GM10266 (cell line): ENCODE measurements at regions not wholly inside any gene's neighbourhood (a gene's known extent, or its start where the extent isn't known, plus 50 kb on each side); places are given as distances from the start of the nearest gene placed in this dataset.
"Not testable (repeated sequence)": the region's sequence is repeated elsewhere in the genome, so short reads cannot be mapped to it uniquely, and the experiment has no call there.

Experiments used
- DNase-seq: peaks from one replicate; pipeline ENCODE4 v3.0.0; 2012; ENCODE audit errors: extremely low spot score
- TF ChIP-seq, protein P1 (sequence below): IDR thresholded peaks from 2 replicates; pipeline ENCODE4 v1.5.1; 2012; ENCODE audit warnings: mild to moderate bottlenecking, low read depth; ENCODE audit not compliant: control insufficient read depth, insufficient read depth; ENCODE audit errors: missing control alignments

DNA sequence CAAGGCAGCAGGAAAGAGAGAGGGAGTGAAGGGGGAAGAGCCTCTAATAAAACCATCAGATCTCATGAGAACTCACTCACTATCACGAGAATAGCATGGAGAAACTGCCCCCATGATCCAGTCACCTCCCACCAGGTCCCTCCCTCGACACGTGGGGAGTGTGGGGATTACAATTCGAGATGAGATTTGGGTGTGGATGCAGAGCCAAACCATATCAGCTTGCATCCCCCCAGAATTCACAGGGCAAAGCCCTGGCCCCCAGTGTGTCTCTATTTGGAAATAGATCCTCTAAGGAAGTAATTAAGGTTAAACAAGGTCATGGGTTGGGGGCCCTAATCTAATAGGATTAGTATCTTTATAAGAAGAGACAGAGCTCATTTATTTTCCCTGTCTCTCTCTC is 56.1 kb upstream of the TCL1A start:
- DNase-seq: no peak
- TF ChIP-seq, protein P1, sequence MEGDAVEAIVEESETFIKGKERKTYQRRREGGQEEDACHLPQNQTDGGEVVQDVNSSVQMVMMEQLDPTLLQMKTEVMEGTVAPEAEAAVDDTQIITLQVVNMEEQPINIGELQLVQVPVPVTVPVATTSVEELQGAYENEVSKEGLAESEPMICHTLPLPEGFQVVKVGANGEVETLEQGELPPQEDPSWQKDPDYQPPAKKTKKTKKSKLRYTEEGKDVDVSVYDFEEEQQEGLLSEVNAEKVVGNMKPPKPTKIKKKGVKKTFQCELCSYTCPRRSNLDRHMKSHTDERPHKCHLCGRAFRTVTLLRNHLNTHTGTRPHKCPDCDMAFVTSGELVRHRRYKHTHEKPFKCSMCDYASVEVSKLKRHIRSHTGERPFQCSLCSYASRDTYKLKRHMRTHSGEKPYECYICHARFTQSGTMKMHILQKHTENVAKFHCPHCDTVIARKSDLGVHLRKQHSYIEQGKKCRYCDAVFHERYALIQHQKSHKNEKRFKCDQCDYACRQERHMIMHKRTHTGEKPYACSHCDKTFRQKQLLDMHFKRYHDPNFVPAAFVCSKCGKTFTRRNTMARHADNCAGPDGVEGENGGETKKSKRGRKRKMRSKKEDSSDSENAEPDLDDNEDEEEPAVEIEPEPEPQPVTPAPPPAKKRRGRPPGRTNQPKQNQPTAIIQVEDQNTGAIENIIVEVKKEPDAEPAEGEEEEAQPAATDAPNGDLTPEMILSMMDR: no peak

DNA sequence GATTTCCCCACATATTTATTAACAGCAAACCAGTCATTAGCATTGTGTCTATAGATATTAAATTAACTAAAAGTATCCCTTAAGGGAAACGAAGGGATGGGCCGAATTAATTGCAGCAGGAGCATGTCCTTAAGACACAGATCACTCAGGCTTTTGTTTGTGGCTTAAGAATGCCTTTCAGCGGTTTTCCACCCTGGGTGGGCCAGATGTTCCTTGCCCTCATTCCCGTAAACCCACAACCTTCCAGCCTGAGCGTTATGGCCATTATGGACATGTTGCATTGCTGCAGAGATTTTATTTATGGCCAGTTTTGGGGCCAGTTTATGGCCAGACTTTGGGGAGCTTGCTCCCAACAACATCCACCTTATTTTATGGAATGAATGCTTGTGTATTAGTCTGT is 55.5 kb upstream of the TCL1A start:
- not testable (repeated sequence) for DNase-seq

DNA sequence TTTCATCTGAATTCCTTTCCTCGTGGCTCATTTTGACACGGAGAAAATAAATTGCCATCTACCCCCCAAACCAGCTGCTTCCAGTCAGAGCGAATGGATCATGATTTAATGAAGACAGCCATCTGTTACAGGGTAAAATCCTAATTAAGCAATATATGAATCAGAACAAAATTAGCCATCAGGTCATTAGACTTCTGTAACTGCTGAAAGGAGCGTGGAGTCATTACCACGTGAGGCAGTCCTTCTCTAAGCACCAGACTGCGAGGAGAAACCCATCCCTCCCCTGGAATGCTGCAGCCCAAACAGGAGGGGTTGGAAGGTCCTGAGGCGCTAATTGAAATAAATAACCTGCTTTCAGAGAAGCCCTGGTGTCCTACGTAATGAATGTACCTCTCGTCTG is 51.1 kb upstream of the TCL1A start:
- no peak for DNase-seq
- TF ChIP-seq, protein P1: no peak

DNA sequence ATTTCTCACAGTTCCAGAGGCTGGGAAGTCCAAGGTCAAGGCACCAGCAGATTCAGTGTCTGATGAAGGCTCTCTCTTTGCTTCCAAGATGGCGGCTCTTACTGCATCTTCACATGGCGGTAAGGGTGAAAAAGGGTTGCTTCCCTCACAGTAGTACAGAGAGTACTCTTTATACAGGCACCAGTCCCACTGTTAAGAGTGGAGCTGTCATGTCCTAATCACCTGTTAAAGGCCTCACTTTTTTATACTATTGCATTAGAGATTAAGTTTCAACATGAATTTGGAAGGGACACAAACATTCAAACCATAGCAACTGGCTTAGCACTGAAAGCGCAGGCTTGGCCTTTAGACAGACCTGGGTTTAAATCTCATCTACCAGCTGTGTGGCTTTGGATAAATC is 50.0 kb upstream of the TCL1A start:
- TF ChIP-seq, protein P1: no peak
- DNase-seq: no peak
